Gastrocnemius medialis (tissue), 4 donors: ENCODE measurements at regions not wholly inside any gene's neighbourhood (a gene's known extent, or its start where the extent isn't known, plus 50 kb on each side); places are given as distances from the start of the nearest gene placed in this dataset.

Source experiments
- ATAC-seq, 2 donors: fragments of 150-250 bp; one replicate each; pipeline ENCODE4 v1.9.1; 2016
- DNase-seq, 2 donors: peaks; one replicate each; pipeline ENCODE4 v3.0.0-alpha.2; 2019
- H3K27ac ChIP-seq, 4 donors: fragments of 200-600 bp; sonication (generic); 1 replicate in 1 of 4; 2 replicates in 3 of 4; pipeline ENCODE4 v1.5.1; 2016 to 2018; ENCODE audit warnings: mild to moderate bottlenecking in 2 of 4, moderate library complexity in 1 of 4
- H3K27me3 ChIP-seq, 3 donors: fragments of 200-600 bp; sonication (generic) in 2 of 3; 1 replicate in 1 of 3; 2 replicates in 2 of 3; pipeline versions ENCODE4 v1.5.1 to v1.6.0; 2016 to 2019; ENCODE audit warnings: mild to moderate bottlenecking in 1 of 3, moderate library complexity in 1 of 3
- H3K36me3 ChIP-seq, 2 donors: fragments of 200-600 bp; sonication (generic) in 1 of 2; one replicate each; pipeline ENCODE4 v1.5.1; 2017 to 2018
- H3K4me1 ChIP-seq, 2 donors: fragments of 200-600 bp; sonication (generic) in 1 of 2; one replicate each; pipeline ENCODE4 v1.5.1; 2016 to 2017; ENCODE audit warnings: mild to moderate bottlenecking in 2 of 2
- H3K4me3 ChIP-seq, 4 donors: fragments of 200-600 bp; sonication (generic) in 3 of 4; 1 replicate in 1 of 4; 2 replicates in 3 of 4; pipeline ENCODE4 v1.5.1; 2016 to 2019; ENCODE audit warnings: mild to moderate bottlenecking in 2 of 4
- H3K9me3 ChIP-seq, 3 donors: fragments of 200-600 bp; sonication (generic) in 2 of 3; 1 replicate in 1 of 3; 2 replicates in 2 of 3; pipeline ENCODE4 v1.5.1; 2016 to 2019
- CTCF ChIP-seq, 5 experiments: fragments of 450-650 bp in 3 of 5; fragments of 200-600 bp in 2 of 5; sonication (generic) in 2 of 5; IDR thresholded peaks in 4 of 5; conservative IDR thresholded peaks in 1 of 5; 1 replicate in 4 of 5; 2 replicates in 1 of 5; pipeline ENCODE4 v1.5.1; 2016 to 2019; ENCODE audit warnings: antibody characterized with exemption in 5 of 5, mild to moderate bottlenecking in 3 of 5, moderate library complexity in 3 of 5
- POLR2A ChIP-seq, 2 donors: fragments of 450-650 bp; IDR thresholded peaks; one replicate each; pipeline ENCODE4 v1.6.1; 2017; ENCODE audit warnings: antibody characterized with exemption in 2 of 2, mild to moderate bottlenecking in 2 of 2, moderate library complexity in 2 of 2
- in situ Hi-C, 4 donors: fragments of 200-750 bp; cut with MboI; loops; one replicate each; pipeline versions ENCODE4 v1.15.0 to v1.8.0; 2017; ENCODE audit warnings: low sequenced_read_pairs in 4 of 4
- intact Hi-C: fragments of 100-400 bp; cut with DNase I; formaldehyde crosslinking; loops from one replicate; pipeline ENCODE4 v1.15.1; 2023; ENCODE audit warnings: low total_unique reads

- ATAC-seq = no peak
- H3K27me3 ChIP-seq = no peaks in the 10 kb centered on the region
- no peak overlapping the region for H3K27ac ChIP-seq
- in situ Hi-C loops = no loop called here
- no peaks in the 10 kb centered on the region for H3K36me3 ChIP-seq
- no peak for DNase-seq
- H3K4me3 ChIP-seq = no peak overlapping the region
- intact Hi-C loops = no loop called here
- TF ChIP-seq CTCF (IDR thresholded peaks at IDR 0.05 in 4 of 5, conservative IDR thresholded peaks at IDR 0.05 in 1 of 5) (no peak), POLR2A (IDR thresholded peaks at IDR 0.05) (no peak)
- no peaks in the 10 kb centered on the region for H3K4me1 ChIP-seq
- H3K9me3 ChIP-seq = no peaks in the 10 kb centered on the region
Measured at GRCh38 chr11:107268977-107269376, 188.6 kb downstream of the CWF19L2 start.

- Histone ChIP-seq H3K27ac (no peak overlapping the region), H3K36me3 (no peaks in the 10 kb centered on the region), H3K4me3 (no peak overlapping the region), H3K27me3 (no peaks in the 10 kb centered on the region), H3K4me1 (no peaks in the 10 kb centered on the region), H3K9me3 (no peaks in the 10 kb centered on the region)
- in situ Hi-C loops (no loop called here), intact Hi-C loops (no loop called here)
- DNase-seq (no peak), ATAC-seq (no peak)
- TF ChIP-seq CTCF (IDR thresholded peaks at IDR 0.05 in 4 of 5, conservative IDR thresholded peaks at IDR 0.05 in 1 of 5) = no peak
- TF ChIP-seq POLR2A (IDR thresholded peaks at IDR 0.05) = no peak
Measured at GRCh38 chr11:107266455-107266854, 191.2 kb downstream of the CWF19L2 start.

- no peak overlapping the region for H3K4me3 ChIP-seq
- intact Hi-C loops = no loop called here
Measured at GRCh38 chr11:107265591-107266121, 192.0 kb downstream of the CWF19L2 start.

GRCh38 chr11:107263844-107264563 is 193.6 kb downstream of the CWF19L2 start:
- ATAC-seq (no peak), DNase-seq (no peak)
- intact Hi-C loops = no loop called here
- Histone ChIP-seq H3K27me3 (no peaks in the 10 kb centered on the region), H3K4me3 (no peak overlapping the region), H3K9me3 (no peaks in the 10 kb centered on the region), H3K36me3 (no peaks in the 10 kb centered on the region), H3K4me1 (no peaks in the 10 kb centered on the region), H3K27ac (no peak overlapping the region)
- TF ChIP-seq POLR2A (IDR thresholded peaks at IDR 0.05) (no peak), CTCF (IDR thresholded peaks at IDR 0.05 in 4 of 5, conservative IDR thresholded peaks at IDR 0.05 in 1 of 5) (no peak)
- in situ Hi-C loops = no loop called here

More at GRCh38 chr11:107265591-107266121, 192.0 kb downstream of the CWF19L2 start:
- Histone ChIP-seq H3K36me3 (no peaks in the 10 kb centered on the region), H3K9me3 (no peaks in the 10 kb centered on the region), H3K4me1 (no peaks in the 10 kb centered on the region), H3K27me3 (no peaks in the 10 kb centered on the region), H3K27ac (no peak overlapping the region)
- ATAC-seq (no peak), DNase-seq (no peak)
- in situ Hi-C loops = no loop called here
- TF ChIP-seq CTCF (IDR thresholded peaks at IDR 0.05 in 4 of 5, conservative IDR thresholded peaks at IDR 0.05 in 1 of 5) (no peak), POLR2A (IDR thresholded peaks at IDR 0.05) (no peak)
